OCI-LY1 (cell line): ENCODE measurements at regions not wholly inside any gene's neighbourhood (a gene's known extent, or its start where the extent isn't known, plus 50 kb on each side); places are given as distances from the start of the nearest gene placed in this dataset.

ENCODE experiments used
- H2AFZ ChIP-seq: fragments of 200-600 bp; sonication (generic), shearing (Covaris generic); 2 replicates; pipeline ENCODE4 v1.6.0; 2014; ENCODE audit warnings: antibody characterized with exemption, mild to moderate bottlenecking, low read length
- H3F3A ChIP-seq: fragments of 200-600 bp; sonication (generic), shearing (Covaris generic); 2 replicates; pipeline ENCODE4 v1.6.0; 2014; ENCODE audit warnings: mild to moderate bottlenecking, antibody characterized with exemption, low read length, moderate library complexity; ENCODE audit not compliant: insufficient read depth
- H3K27ac ChIP-seq: fragments of 200-600 bp; sonication (generic); 2 replicates; pipeline ENCODE4 v1.5.1; 2014; ENCODE audit warnings: low read length, mixed run types, mild to moderate bottlenecking, low read depth; ENCODE audit not compliant: poor library complexity, severe bottlenecking
- H3K27me3 ChIP-seq: fragments of 200-600 bp; sonication (generic); 2 replicates; pipeline ENCODE4 v1.6.0; 2014; ENCODE audit warnings: antibody characterized with exemption, mild to moderate bottlenecking, low read length, moderate library complexity; ENCODE audit not compliant: insufficient read depth
- H3K36me3 ChIP-seq: fragments of 200-600 bp; sonication (generic); 2 replicates; pipeline ENCODE4 v1.6.1; 2014; ENCODE audit warnings: mild to moderate bottlenecking, antibody characterized with exemption, low read length, moderate library complexity, mixed read lengths; ENCODE audit not compliant: insufficient read depth
- H3K4me1 ChIP-seq: fragments of 200-600 bp; sonication (generic); 2 replicates; pipeline ENCODE4 v1.5.1; 2014; ENCODE audit warnings: mild to moderate bottlenecking, low read length, moderate library complexity; ENCODE audit not compliant: insufficient read depth, severe bottlenecking
- H3K4me2 ChIP-seq: fragments of 200-600 bp; sonication (generic), shearing (Covaris generic); 2 replicates; pipeline ENCODE4 v1.6.1; 2014; ENCODE audit warnings: low read length
- H3K4me3 ChIP-seq: fragments of 200-600 bp; sonication (generic); 2 replicates; pipeline ENCODE4 v1.5.1; 2014; ENCODE audit warnings: low read length, low read depth, mild to moderate bottlenecking, mixed read lengths; ENCODE audit not compliant: poor library complexity, severe bottlenecking
- H3K79me2 ChIP-seq: fragments of 200-600 bp; shearing (Covaris generic); 2 replicates; pipeline ENCODE4 v1.6.1; 2016; ENCODE audit warnings: mixed run types, low read length, mixed read lengths; ENCODE audit not compliant: insufficient read depth
- H3K9ac ChIP-seq: fragments of 200-600 bp; sonication (generic), shearing (Covaris generic); 2 replicates; pipeline ENCODE4 v1.6.1; 2014; ENCODE audit warnings: mild to moderate bottlenecking, low read length, mixed read lengths
- H3K9me2 ChIP-seq: fragments of 200-600 bp; sonication (generic), shearing (Covaris generic); 2 replicates; pipeline ENCODE4 v1.6.1; 2014; ENCODE audit warnings: low read depth, mild to moderate bottlenecking, low read length, mixed read lengths
- H3K9me3 ChIP-seq: fragments of 200-600 bp; shearing (Covaris generic); 2 replicates; pipeline ENCODE4 v1.6.1; 2014; ENCODE audit warnings: low read length, mixed read lengths
- H4K20me1 ChIP-seq: fragments of 200-600 bp; sonication (generic), shearing (Covaris generic); 2 replicates; pipeline ENCODE4 v1.6.0; 2016; ENCODE audit warnings: mild to moderate bottlenecking, low read length; ENCODE audit not compliant: insufficient read depth
- EZH2 ChIP-seq: fragments of 200-600 bp; sonication (generic), shearing (Covaris generic); IDR thresholded peaks from 2 replicates; pipeline ENCODE4 v1.8.0; 2017; ENCODE audit warnings: borderline replicate concordance, mixed run types, mild to moderate bottlenecking, antibody characterized with exemption, low read length, moderate library complexity, mixed read lengths
- TF ChIP-seq, protein P1 (sequence below): fragments of 200-600 bp; sonication (generic), shearing (Covaris generic); IDR thresholded peaks from 2 replicates; pipeline ENCODE4 v1.5.1; 2017; ENCODE audit warnings: mild to moderate bottlenecking, antibody characterized with exemption, low read length, moderate library complexity, mixed read lengths

DNA sequence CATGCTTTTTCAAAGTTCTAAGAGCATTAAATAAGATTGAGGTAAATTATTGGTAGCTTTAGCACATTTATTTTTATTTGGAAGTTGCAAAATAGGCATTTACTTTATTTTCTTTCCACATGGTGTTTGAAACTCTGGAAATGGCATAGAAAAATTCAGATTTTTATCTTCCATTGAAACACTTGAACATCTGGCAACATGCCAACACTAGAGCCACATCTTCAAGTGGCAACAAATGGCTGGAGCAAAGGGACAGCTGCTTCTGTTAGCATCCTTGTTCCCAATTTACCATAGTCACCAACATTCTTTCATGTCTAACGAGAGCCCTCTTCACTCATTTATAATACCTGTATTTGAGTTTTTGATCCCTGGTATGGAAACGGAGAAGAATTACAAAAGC lies 539.9 kb downstream of the ZNF608 start:
- TF ChIP-seq, protein P1, sequence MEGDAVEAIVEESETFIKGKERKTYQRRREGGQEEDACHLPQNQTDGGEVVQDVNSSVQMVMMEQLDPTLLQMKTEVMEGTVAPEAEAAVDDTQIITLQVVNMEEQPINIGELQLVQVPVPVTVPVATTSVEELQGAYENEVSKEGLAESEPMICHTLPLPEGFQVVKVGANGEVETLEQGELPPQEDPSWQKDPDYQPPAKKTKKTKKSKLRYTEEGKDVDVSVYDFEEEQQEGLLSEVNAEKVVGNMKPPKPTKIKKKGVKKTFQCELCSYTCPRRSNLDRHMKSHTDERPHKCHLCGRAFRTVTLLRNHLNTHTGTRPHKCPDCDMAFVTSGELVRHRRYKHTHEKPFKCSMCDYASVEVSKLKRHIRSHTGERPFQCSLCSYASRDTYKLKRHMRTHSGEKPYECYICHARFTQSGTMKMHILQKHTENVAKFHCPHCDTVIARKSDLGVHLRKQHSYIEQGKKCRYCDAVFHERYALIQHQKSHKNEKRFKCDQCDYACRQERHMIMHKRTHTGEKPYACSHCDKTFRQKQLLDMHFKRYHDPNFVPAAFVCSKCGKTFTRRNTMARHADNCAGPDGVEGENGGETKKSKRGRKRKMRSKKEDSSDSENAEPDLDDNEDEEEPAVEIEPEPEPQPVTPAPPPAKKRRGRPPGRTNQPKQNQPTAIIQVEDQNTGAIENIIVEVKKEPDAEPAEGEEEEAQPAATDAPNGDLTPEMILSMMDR = no peak
- no peak for TF ChIP-seq EZH2
- H3K79me2 ChIP-seq = no peaks in the 10 kb centered on the region
- peaks cover 6% of the 10 kb centered on the region for H3K4me1 ChIP-seq

DNA sequence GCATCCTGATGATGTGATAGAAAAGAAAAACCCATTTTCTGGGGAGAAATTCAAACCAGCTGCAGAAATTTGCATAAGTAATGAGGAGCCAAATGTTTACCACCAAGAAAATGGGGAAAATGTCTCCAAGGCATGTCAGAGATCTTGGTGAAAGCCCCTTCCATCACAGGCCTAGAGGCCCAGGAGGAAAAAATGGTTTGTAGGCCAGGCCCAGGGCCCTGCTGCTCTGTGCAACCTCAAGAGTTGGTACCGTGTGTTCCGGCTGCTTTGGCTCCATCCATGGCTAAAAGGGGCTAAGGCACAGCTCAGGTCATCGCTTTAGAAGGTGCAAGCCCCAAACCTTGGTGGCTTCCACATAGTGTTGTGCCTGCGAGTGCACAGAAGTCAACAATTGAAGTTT lies 543.1 kb downstream of the ZNF608 start:
- Histone ChIP-seq H3F3A (no peaks in the 10 kb centered on the region), H3K27me3 (no peaks in the 10 kb centered on the region), H3K9me3 (peaks cover 14% of the 10 kb centered on the region), H3K36me3 (no peaks in the 10 kb centered on the region), H2AFZ (no peak overlapping the region), H3K4me2 (no peak overlapping the region), H3K4me1 (no peaks in the 10 kb centered on the region), H4K20me1 (no peaks in the 10 kb centered on the region), H3K9ac (no peak overlapping the region), H3K79me2 (no peaks in the 10 kb centered on the region), H3K4me3 (no peak overlapping the region), H3K27ac (no peak overlapping the region), H3K9me2 (no peaks in the 10 kb centered on the region)
- TF ChIP-seq, protein P1 = no peak
- TF ChIP-seq EZH2 = no peak

More for the DNA sequence above, 539.9 kb downstream of the ZNF608 start:
- Histone ChIP-seq H3K27me3 (no peaks in the 10 kb centered on the region), H3K36me3 (no peaks in the 10 kb centered on the region), H3K9me2 (no peaks in the 10 kb centered on the region), H3K9ac (no peak overlapping the region), H3K4me2 (no peak overlapping the region), H3K9me3 (peaks cover 14% of the 10 kb centered on the region), H3K27ac (no peak overlapping the region), H2AFZ (no peak overlapping the region), H3K4me3 (no peak overlapping the region), H3F3A (no peaks in the 10 kb centered on the region), H4K20me1 (no peaks in the 10 kb centered on the region)

DNA sequence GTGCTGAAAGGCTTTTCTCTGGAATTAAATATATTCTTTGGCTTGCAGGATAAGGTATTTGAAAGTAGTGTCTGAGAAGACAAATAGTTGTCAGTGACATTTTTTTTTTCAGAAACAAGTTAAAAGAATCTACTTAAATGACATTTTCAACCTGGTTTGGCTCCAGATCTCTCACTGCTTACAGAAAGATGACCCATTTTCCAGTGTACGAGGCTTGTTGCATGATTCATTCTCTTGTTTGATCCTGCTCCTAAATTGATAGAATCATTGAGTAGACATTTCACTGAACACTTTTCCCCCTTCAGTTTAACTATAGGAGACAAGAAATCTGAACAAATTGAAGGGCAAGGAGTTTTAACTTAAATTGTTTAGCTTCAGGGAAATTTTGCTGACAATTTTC lies 546.1 kb downstream of the ZNF608 start:
- Histone ChIP-seq H3F3A (no peaks in the 10 kb centered on the region), H3K4me2 (no peak overlapping the region), H3K4me3 (no peak overlapping the region), H3K27me3 (no peaks in the 10 kb centered on the region), H3K79me2 (no peaks in the 10 kb centered on the region), H2AFZ (no peak overlapping the region), H3K9me2 (no peaks in the 10 kb centered on the region), H3K27ac (no peak overlapping the region), H3K9me3 (peaks cover 14% of the 10 kb centered on the region), H4K20me1 (no peaks in the 10 kb centered on the region), H3K4me1 (no peaks in the 10 kb centered on the region), H3K9ac (no peak overlapping the region), H3K36me3 (no peaks in the 10 kb centered on the region)
- TF ChIP-seq, protein P1 = no peak
- no peak for TF ChIP-seq EZH2
